Heart left ventricle (tissue), 16 donors: ENCODE measurements at regions not wholly inside any gene's neighbourhood (a gene's known extent, or its start where the extent isn't known, plus 50 kb on each side); places are given as distances from the start of the nearest gene placed in this dataset.

Experiments used
- ATAC-seq, 4 donors: fragments of 200-7000 bp; cut with Tn5 transposase; one replicate each; pipeline ENCODE4 v1.9.1; 2020 to 2022; ENCODE audit warnings: moderate library complexity in 4 of 4, mild to moderate bottlenecking in 3 of 4, moderate number of reproducible peaks in 1 of 4
- DNase-seq, 5 donors: peaks; one replicate each; pipeline ENCODE4 v3.0.0-alpha.2; 2020
- H3K27ac ChIP-seq, 12 donors: fragments of 200-600 bp; sonication (generic) in 4 of 12; one replicate each; pipeline versions ENCODE4 v1.5.0 to v1.8.0; 2016 to 2022; ENCODE audit warnings: mild to moderate bottlenecking in 2 of 12
- H3K27me3 ChIP-seq, 9 donors: fragments of 200-600 bp; sonication (generic) in 2 of 9; one replicate each; pipeline versions ENCODE4 v1.5.1 to v1.8.0; 2016 to 2022; ENCODE audit warnings: mild to moderate bottlenecking in 3 of 9
- H3K36me3 ChIP-seq, 9 donors: fragments of 200-600 bp; sonication (generic) in 2 of 9; one replicate each; pipeline versions ENCODE4 v1.5.0 to v1.8.0; 2018 to 2022; ENCODE audit warnings: mild to moderate bottlenecking in 2 of 9
- H3K4me1 ChIP-seq, 12 donors: fragments of 200-600 bp; sonication (generic) in 4 of 12; one replicate each; pipeline versions ENCODE4 v1.5.0 to v1.8.0; 2016 to 2022; ENCODE audit warnings: mild to moderate bottlenecking in 3 of 12
- H3K4me3 ChIP-seq, 12 donors: fragments of 200-600 bp; sonication (generic) in 4 of 12; one replicate each; pipeline versions ENCODE4 v1.5.0 to v1.8.0; 2017 to 2022; ENCODE audit warnings: mild to moderate bottlenecking in 9 of 12, moderate library complexity in 4 of 12
- H3K9me3 ChIP-seq, 12 donors: fragments of 200-600 bp; sonication (generic) in 4 of 12; one replicate each; pipeline versions ENCODE4 v1.5.0 to v1.8.0; 2016 to 2022; ENCODE audit warnings: mild to moderate bottlenecking in 1 of 12
- CTCF ChIP-seq, 12 donors: fragments of 200-600 bp; sonication (generic) in 4 of 12; IDR thresholded peaks; one replicate each; pipeline versions ENCODE4 v1.5.0 to v1.8.0; 2018 to 2022; ENCODE audit warnings: antibody characterized with exemption in 12 of 12, mild to moderate bottlenecking in 5 of 12
- POLR2A ChIP-seq, 2 donors: fragments of 450-650 bp; IDR thresholded peaks; one replicate each; pipeline ENCODE4 v1.6.1; 2017; ENCODE audit warnings: antibody characterized with exemption in 2 of 2, mild to moderate bottlenecking in 2 of 2, moderate library complexity in 2 of 2
- WGBS, 4 donors: extraction: QIAGEN DNeasy Blood & Tissue Kit in 2 of 4; methylation state at CpG; one replicate each; pipeline versions ENCODE4 v1.1.5 to v1.1.7; 2013 to 2018; 5-methylcytosine and 5-hydroxymethylcytosine counted together
- intact Hi-C, 10 donors: fragments of 100-400 bp; cut with DNase I; formaldehyde crosslinking; loops; one replicate each; pipeline versions ENCODE4 v1.11.1 to v1.14.2; 2022
- donor health status: ischemic (EF 13 %, LVEDD 7.1; RV severe dilation, severe dysfunction).
- donor health status: healthy with polysubstance abuse.
- donor health status: DM: no; HTN: yes; CAD: no.
- donor health status: DM: no; HTN: no; CAD: no.
- donor health status: ischemic (EF 25% LVEDD 6.9; RV normal size, moderate dysfunction).
- donor health status: ischemic (EF 25% LVEDD 5.7; RV mildly dilated, moderate dysfunction).
- donor health status: healthy.
- donor health status: DM: yes; HTN: yes; CAD: no.
- donor health status: ischemic (EF 35%, LVEDD 5.7; RV mildly dilated, moderate dysfunction).
- donor health status: nonischemic (EF 11% LVEDD 7.7; RV severe dilation, severe dysfunction).
- donor health status: DM: yes; HTN: yes; CAD: no.
- donor health status: PGD.
- donor health status: ischemic (EF 29% LVEDD 5.4; RV normal size, mild dysfunction).
- donor health status: nonischemic (EF 23%, LVEDD 6.1; RV moderate dilation, normal function).

DNA sequence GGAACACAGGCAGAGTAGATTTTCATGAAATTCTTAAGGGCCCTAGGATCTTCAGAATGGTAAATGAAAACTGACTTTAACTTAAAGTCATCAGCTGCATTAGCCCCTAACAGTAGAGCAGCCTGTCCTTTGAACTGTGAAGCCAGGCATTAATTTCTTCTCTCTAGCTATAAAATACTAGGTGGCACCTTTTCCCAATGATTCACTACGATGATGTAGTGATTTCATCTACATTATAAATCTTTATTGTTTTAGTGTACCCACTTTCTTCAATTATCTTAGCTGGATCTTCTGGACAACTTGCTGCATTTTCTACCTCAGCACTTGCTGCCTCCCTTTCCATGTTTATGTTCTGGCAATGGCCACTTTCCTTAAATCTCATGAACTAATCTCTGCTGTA, 290.5 kb downstream of the NOL4 start:
- no peak overlapping the region for H3K27ac ChIP-seq
- intact Hi-C loops = no loop called here
- DNase-seq = no peak
- no peak for ATAC-seq
- no peak for TF ChIP-seq CTCF (IDR thresholded peaks at IDR 0.05)
- TF ChIP-seq POLR2A (IDR thresholded peaks at IDR 0.05) = no peak
- H3K4me1 ChIP-seq = no peaks in the 10 kb centered on the region
- peaks cover 0 to 11% (median 0%) of the 10 kb centered on the region in 12 donors for H3K9me3 ChIP-seq
- no peak overlapping the region for H3K4me3 ChIP-seq
- 76 to 91% (median 87%) methylated on average over 1 of the region's 1 CpG for WGBS, 4 donors
- no peaks in the 10 kb centered on the region for H3K27me3 ChIP-seq
- no peaks in the 10 kb centered on the region for H3K36me3 ChIP-seq

- H3K9me3 ChIP-seq = no peaks in the 10 kb centered on the region
- TF ChIP-seq CTCF (IDR thresholded peaks at IDR 0.05) = no peak
- TF ChIP-seq POLR2A (IDR thresholded peaks at IDR 0.05) = no peak
Measured at GRCh38 chr18:33928231-33928630, 296.5 kb downstream of the NOL4 start.

GRCh38 chr18:33924576-33924975, 300.1 kb downstream of the NOL4 start:
- no peaks in the 10 kb centered on the region for H3K4me1 ChIP-seq
- TF ChIP-seq CTCF (IDR thresholded peaks at IDR 0.05) (no peak), POLR2A (IDR thresholded peaks at IDR 0.05) (no peak)
- ATAC-seq (no peak), DNase-seq (no peak)
- WGBS, 4 donors = 83 to 92% (median 90%) methylated on average over 3 of the region's 3 CpGs
- intact Hi-C loops = loop anchor here in 1 of 10 donors (10.0 kb wide), 1 partner anchor 60 kb away; no protein-coding TSS in a partner anchor
- no peak overlapping the region for H3K4me3 ChIP-seq
- no peaks in the 10 kb centered on the region for H3K27me3 ChIP-seq
- H3K9me3 ChIP-seq = no peaks in the 10 kb centered on the region
- H3K36me3 ChIP-seq = no peaks in the 10 kb centered on the region
- H3K27ac ChIP-seq = no peak overlapping the region

More at GRCh38 chr18:33928231-33928630, 296.5 kb downstream of the NOL4 start:
- 41 to 48% (median 44%) methylated on average over 3 of the region's 3 CpGs for WGBS, 4 donors
- DNase-seq (no peak), ATAC-seq (no peak)
- H3K27ac ChIP-seq = no peak overlapping the region
- no peaks in the 10 kb centered on the region for H3K36me3 ChIP-seq
- no peak overlapping the region for H3K4me3 ChIP-seq
- H3K27me3 ChIP-seq = no peaks in the 10 kb centered on the region
- intact Hi-C loops = loop anchor here in 1 of 10 donors (10.0 kb wide), 1 partner anchor 63 kb away; no protein-coding TSS in a partner anchor
- no peaks in the 10 kb centered on the region for H3K4me1 ChIP-seq

- no peak for ATAC-seq
- 55 to 66% (median 57%) methylated on average over 3 of the region's 3 CpGs for WGBS, 4 donors
Measured at GRCh38 chr18:33923980-33924379, 300.7 kb downstream of the NOL4 start.

More at GRCh38 chr18:33923980-33924379, 300.7 kb downstream of the NOL4 start:
- no peak for DNase-seq
- Histone ChIP-seq H3K9me3 (no peaks in the 10 kb centered on the region), H3K27me3 (no peaks in the 10 kb centered on the region), H3K4me3 (no peak overlapping the region), H3K36me3 (no peaks in the 10 kb centered on the region), H3K27ac (no peak overlapping the region), H3K4me1 (no peaks in the 10 kb centered on the region)
- no peak for TF ChIP-seq POLR2A (IDR thresholded peaks at IDR 0.05)
- no peak for TF ChIP-seq CTCF (IDR thresholded peaks at IDR 0.05)
- intact Hi-C loops = loop anchor here in 1 of 10 donors (10.0 kb wide), 1 partner anchor 59 kb away; no protein-coding TSS in a partner anchor
